ENCODE measurements at regions not wholly inside any gene's neighbourhood (a gene's known extent, or its start where the extent isn't known, plus 50 kb on each side); places are given as distances from the start of the nearest gene placed in this dataset.
"Not testable (repeated sequence)": the region's sequence is repeated elsewhere in the genome, so short reads cannot be mapped to it uniquely, and the experiment has no call there.

DNA sequence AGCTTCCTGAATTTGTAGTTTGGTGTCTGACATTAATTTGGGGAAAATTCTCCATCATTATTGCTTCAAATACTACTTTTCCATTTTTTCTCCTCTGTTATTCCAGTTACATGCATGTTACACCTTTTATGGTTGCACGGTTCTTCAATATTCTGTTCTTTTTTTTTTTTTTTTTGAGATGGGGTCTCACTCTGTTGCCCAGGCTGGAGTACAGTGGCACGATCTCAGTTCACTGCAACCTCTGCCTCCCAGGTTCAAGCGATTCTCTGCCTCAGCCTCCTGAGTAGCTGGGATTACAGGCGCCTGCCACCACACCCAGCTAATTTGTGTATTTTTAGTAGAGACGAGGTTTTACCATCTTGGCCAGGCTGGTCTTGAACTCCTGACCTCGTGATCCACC lies 109.4 kb upstream of the XIST start:
- not testable (repeated sequence) for DNase-seq (ENCODE audit: low read depth in 2 of 2)

GRCh38 chrX:73944563-73944908 lies 92.0 kb upstream of the XIST start:
- DNase-seq (ENCODE audit: low read depth in 2 of 2) = no peak

DNA sequence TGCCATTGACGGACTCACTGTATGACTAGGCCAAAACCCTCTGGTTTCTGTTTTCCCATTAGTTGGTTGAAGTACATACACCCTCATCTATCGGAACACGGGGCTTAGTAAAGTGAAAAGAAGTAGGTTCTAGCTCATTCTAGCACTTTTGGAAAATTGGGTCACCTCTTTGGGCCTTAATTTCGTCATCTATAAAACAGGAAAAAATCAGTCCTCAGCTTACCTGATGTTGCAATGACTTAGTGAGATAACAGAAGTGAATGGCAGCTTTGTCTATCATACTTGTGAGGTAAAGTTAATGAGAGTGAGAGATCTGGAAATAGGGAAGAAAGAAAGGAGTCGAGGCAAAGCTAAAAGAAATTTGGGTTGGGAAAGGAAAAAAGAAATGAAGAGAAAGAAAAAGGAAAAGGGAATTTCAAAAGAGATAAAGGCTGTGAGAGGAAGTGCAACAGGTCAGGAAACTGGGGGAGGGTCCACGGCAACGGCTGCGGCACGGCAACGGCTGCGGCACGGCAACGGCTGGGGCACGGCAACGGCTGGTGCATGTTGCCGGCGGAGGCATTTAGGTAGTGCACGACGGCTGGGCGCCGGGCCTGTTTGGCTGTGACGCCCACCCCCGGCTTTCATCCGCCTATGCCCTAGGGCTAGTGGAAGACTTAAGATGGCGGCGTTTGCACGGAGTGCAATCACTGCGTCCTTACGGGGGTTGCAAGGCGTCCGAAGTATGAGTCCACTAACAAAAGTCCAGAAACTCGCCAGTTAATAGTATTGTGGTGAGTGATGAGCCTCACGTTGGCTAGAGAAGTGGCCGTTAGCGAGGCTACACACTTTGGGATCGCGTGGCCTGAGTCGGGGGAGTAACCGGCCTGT lies 91.4 kb upstream of the XIST start:
- peak; percentile 74 to 87 for DNase-seq (ENCODE audit: low read depth in 2 of 2)

GRCh38 chrX:73940893-73941470 lies 88.5 kb upstream of the XIST start:
- no peak for DNase-seq (ENCODE audit: low read depth in 2 of 2)

- not testable (repeated sequence) for DNase-seq (ENCODE audit: low read depth in 2 of 2)
Observed at GRCh38 chrX:73937843-73938242, 85.3 kb upstream of the XIST start.

DNA sequence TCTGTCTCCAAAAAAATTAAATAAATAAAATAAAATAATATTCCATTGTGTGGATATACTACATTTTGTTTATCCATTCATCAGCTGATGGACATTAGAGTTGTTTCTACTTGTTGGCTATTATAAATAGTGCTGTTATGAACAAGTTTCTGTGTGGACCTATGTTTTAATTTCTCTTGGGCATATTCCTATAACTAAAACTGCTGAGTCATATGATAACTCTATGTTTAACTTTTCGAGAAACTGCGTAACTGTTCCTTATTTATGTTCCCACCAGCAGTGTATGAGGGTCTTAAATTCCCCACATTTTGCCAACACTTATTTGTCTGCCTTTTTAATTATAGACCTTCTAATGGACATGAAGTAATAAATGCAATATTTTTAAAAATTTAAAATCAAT lies 80.0 kb upstream of the XIST start:
- DNase-seq (ENCODE audit: low read depth in 2 of 2) = no peak

- DNase-seq (ENCODE audit: low read depth in 2 of 2) = no peak
Observed at GRCh38 chrX:73930300-73930699, 77.8 kb upstream of the XIST start.

- no peak for DNase-seq (ENCODE audit: low read depth in 2 of 2)
Observed at GRCh38 chrX:73922856-73923455, 70.4 kb upstream of the XIST start.

GRCh38 chrX:73916931-73917667 lies 64.6 kb upstream of the XIST start:
- DNase-seq (ENCODE audit: low read depth in 2 of 2) = no peak

- DNase-seq (ENCODE audit: low read depth in 2 of 2) = no peak
Observed at GRCh38 chrX:73916489-73916888, 64.0 kb upstream of the XIST start.

GRCh38 chrX:73914792-73915191 lies 62.3 kb upstream of the XIST start:
- not testable (repeated sequence) for DNase-seq (ENCODE audit: low read depth in 2 of 2)

DNA sequence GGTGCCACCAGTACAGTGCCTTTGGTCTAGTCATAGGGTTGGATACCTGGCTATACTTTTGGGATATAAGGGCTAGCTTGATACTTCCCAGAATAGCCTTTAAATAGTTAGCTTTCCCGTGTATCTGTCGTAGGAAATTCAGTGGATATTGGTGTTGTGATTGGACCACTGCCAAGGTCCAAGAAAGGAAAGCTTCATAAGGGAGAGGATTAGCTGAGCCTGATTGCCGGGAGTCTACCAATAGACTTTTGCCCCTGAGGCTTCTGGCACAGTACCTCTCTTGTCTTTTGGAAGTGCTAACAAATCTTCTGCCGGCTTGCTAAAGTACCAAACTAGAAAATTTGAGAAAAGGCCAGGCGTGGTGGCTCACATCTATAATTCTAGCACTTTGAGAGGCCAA lies 61.1 kb upstream of the XIST start:
- DNase-seq (ENCODE audit: low read depth in 2 of 2) = no peak

GRCh38 chrX:73911946-73912345 lies 59.4 kb upstream of the XIST start:
- DNase-seq (ENCODE audit: low read depth in 2 of 2) = not testable (repeated sequence)

DNA sequence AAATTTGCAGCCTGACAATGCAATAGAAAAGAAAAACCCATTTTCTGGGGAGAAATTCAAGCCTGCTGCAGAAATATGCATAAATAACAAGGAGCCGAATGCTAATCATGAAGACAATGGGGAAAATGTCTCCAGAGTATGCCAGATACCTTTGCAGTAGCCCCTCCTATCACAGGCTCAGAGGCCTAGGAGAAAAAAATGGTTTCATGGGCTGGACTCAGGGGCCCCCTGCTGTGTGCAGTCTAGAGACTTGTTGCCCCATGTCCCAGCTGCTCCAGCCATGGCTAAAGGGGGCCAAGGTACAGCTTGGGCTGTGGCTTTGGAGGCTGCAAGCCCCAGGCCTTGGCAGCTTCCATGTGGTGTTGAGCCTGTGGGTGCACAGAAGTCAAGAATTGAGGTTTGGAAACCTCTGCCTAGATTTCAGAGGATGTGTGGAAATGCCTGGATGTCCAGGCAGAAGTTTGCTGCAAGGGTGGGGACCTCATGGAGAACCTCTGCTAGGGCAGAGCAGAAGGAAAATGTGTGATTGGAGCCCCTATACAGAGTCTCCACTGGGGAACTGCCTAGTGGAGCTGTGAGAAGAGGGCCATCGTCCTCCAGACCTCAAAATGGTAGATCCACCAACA lies 53.3 kb upstream of the XIST start:
- DNase-seq (ENCODE audit: low read depth in 2 of 2) = not testable (repeated sequence)

- DNase-seq (ENCODE audit: low read depth in 2 of 2) = no peak
Observed at GRCh38 chrX:73903941-73904340, 51.4 kb upstream of the XIST start.
